Right lobe of liver (tissue), 4 donors: ENCODE measurements at regions not wholly inside any gene's neighbourhood (a gene's known extent, or its start where the extent isn't known, plus 50 kb on each side); places are given as distances from the start of the nearest gene placed in this dataset.

ENCODE experiments used
- CTCF ChIP-seq, 4 donors: fragments of 200-600 bp in 3 of 4; fragments of 450-650 bp in 1 of 4; IDR thresholded peaks; one replicate each; pipeline versions ENCODE4 v1.5.1 to v1.8.0; 2016 to 2022; ENCODE audit warnings: antibody characterized with exemption in 4 of 4, mild to moderate bottlenecking in 2 of 4
- POLR2A ChIP-seq: fragments of 450-650 bp; IDR thresholded peaks from one replicate; pipeline ENCODE4 v1.6.1; 2017; ENCODE audit warnings: antibody characterized with exemption, mild to moderate bottlenecking
- donor health status: DM: no; HTN: no; CAD: no.
- donor health status: DM: no; HTN: no; CAD: no.
- donor health status: DM: no; HTN: yes; CAD: no.

DNA sequence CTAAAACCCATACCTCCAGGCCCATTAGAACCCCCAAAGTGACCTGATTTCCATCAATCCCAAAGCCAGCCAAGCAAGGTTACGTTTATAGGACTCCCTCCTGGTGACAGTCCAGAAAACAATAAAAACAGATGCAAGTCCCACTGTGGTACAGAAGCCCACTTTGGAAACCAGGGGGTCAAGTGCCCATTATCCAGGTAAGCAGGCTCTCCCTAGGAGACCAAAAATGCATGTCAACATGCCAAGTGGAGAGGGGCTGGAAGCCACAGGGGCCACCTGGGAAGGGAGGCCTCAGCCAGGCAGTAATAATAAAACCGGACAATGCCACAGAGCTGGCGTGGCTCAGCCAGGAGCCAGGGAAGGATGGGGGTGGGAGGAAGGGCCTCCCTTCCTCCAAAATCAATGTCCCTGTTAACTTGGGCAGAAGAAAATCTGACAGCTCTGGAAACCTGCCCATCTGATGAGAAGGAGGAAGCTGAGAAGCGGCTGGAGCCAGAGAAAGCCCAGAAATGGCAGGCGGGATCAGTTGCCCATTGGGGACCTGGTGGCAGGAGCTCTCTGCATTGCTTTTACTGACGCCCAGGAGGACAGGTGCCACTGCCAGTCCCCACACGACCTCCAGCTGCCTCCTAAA lies 160.4 kb downstream of the ZIC5 start:
- TF ChIP-seq CTCF (IDR thresholded peaks at IDR 0.05) (no peak), POLR2A (no peak)
